ENCODE measurements at regions not wholly inside any gene's neighbourhood (a gene's known extent, or its start where the extent isn't known, plus 50 kb on each side); places are given as distances from the start of the nearest gene placed in this dataset.

- Histone ChIP-seq H3K4me3 (ENCODE audit: low read length) (no peak overlapping the region), H3K36me3 (replicated peaks; ENCODE audit: insufficient read depth, low read length) (no peaks in the 10 kb centered on the region), H3K9me2 (replicated peaks; ENCODE audit: insufficient read depth, low read length) (no peaks in the 10 kb centered on the region), H3K79me2 (ENCODE audit: low read length) (no peaks in the 10 kb centered on the region), H3K4me1 (ENCODE audit: low read length) (no peaks in the 10 kb centered on the region), H3K4me2 (ENCODE audit: low read depth, low read length) (no peak overlapping the region), H3K27me3 (replicated peaks; ENCODE audit: insufficient read depth, low read length) (no peaks in the 10 kb centered on the region), H3K27ac (ENCODE audit: low read length) (no peak overlapping the region), H3K9ac (ENCODE audit: low read length) (no peak overlapping the region), H2AFZ (ENCODE audit: low read length) (no peak overlapping the region), H4K20me1 (ENCODE audit: insufficient read depth, low read length) (no peaks in the 10 kb centered on the region), H3K9me3 (replicated peaks; ENCODE audit: insufficient read depth, low read length) (no peaks in the 10 kb centered on the region), H3F3A (ENCODE audit: insufficient read depth, low read length) (no peaks in the 10 kb centered on the region)
- TF ChIP-seq EZH2 (optimal IDR thresholded peaks at IDR 0.05; ENCODE audit: low read depth, low read length) (no peak), EZH2phosphoT487 (IDR thresholded peaks at IDR 0.05; ENCODE audit: low read length) (no peak), CTCF (IDR thresholded peaks at IDR 0.05; ENCODE audit: low read length) (no peak)
- DNase-seq: no peak
Observed at GRCh38 chr2:2597712-2598111, 266.6 kb upstream of the MYT1L start.

- no peaks in the 10 kb centered on the region for H3K36me3 ChIP-seq (replicated peaks; ENCODE audit: insufficient read depth, low read length)
- H3K4me3 ChIP-seq (ENCODE audit: low read length): no peak overlapping the region
- H3K79me2 ChIP-seq (ENCODE audit: low read length): no peaks in the 10 kb centered on the region
- H3K4me1 ChIP-seq (ENCODE audit: low read length): no peaks in the 10 kb centered on the region
- H3F3A ChIP-seq (ENCODE audit: insufficient read depth, low read length): no peaks in the 10 kb centered on the region
- H3K9me2 ChIP-seq (replicated peaks; ENCODE audit: insufficient read depth, low read length): no peaks in the 10 kb centered on the region
- H3K27ac ChIP-seq (ENCODE audit: low read length): no peak overlapping the region
- no peak for DNase-seq
- TF ChIP-seq CTCF (IDR thresholded peaks at IDR 0.05; ENCODE audit: low read length) (no peak), EZH2 (optimal IDR thresholded peaks at IDR 0.05; ENCODE audit: low read depth, low read length) (no peak), EZH2phosphoT487 (IDR thresholded peaks at IDR 0.05; ENCODE audit: low read length) (no peak)
- H3K9ac ChIP-seq (ENCODE audit: low read length): no peak overlapping the region
- no peaks in the 10 kb centered on the region for H3K27me3 ChIP-seq (replicated peaks; ENCODE audit: insufficient read depth, low read length)
- H2AFZ ChIP-seq (ENCODE audit: low read length): no peak overlapping the region
- H4K20me1 ChIP-seq (ENCODE audit: insufficient read depth, low read length): no peaks in the 10 kb centered on the region
- no peak overlapping the region for H3K4me2 ChIP-seq (ENCODE audit: low read depth, low read length)
- H3K9me3 ChIP-seq (replicated peaks; ENCODE audit: insufficient read depth, low read length): no peaks in the 10 kb centered on the region
Observed at GRCh38 chr2:2591542-2591940, 260.5 kb upstream of the MYT1L start.

- Histone ChIP-seq H3K9me2 (replicated peaks; ENCODE audit: insufficient read depth, low read length) (no peaks in the 10 kb centered on the region), H3K4me2 (ENCODE audit: low read depth, low read length) (no peak overlapping the region), H2AFZ (ENCODE audit: low read length) (no peak overlapping the region), H4K20me1 (ENCODE audit: insufficient read depth, low read length) (no peaks in the 10 kb centered on the region), H3K36me3 (replicated peaks; ENCODE audit: insufficient read depth, low read length) (no peaks in the 10 kb centered on the region), H3K79me2 (ENCODE audit: low read length) (no peaks in the 10 kb centered on the region), H3K4me1 (ENCODE audit: low read length) (no peaks in the 10 kb centered on the region), H3K4me3 (ENCODE audit: low read length) (no peak overlapping the region), H3K27ac (ENCODE audit: low read length) (no peak overlapping the region), H3K9ac (ENCODE audit: low read length) (no peak overlapping the region), H3K9me3 (replicated peaks; ENCODE audit: insufficient read depth, low read length) (no peaks in the 10 kb centered on the region), H3K27me3 (replicated peaks; ENCODE audit: insufficient read depth, low read length) (no peaks in the 10 kb centered on the region), H3F3A (ENCODE audit: insufficient read depth, low read length) (no peaks in the 10 kb centered on the region)
- DNase-seq: no peak
- no peak for TF ChIP-seq CTCF (IDR thresholded peaks at IDR 0.05; ENCODE audit: low read length)
- no peak for TF ChIP-seq EZH2phosphoT487 (IDR thresholded peaks at IDR 0.05; ENCODE audit: low read length)
- TF ChIP-seq EZH2 (optimal IDR thresholded peaks at IDR 0.05; ENCODE audit: low read depth, low read length): no peak
Observed at GRCh38 chr2:2590841-2591541, 259.9 kb upstream of the MYT1L start.

Data from MM.1S (cell line).